ENCODE measurements at regions not wholly inside any gene's neighbourhood (a gene's known extent, or its start where the extent isn't known, plus 50 kb on each side); places are given as distances from the start of the nearest gene placed in this dataset.

- DNase-seq, result no peak
- H3K36me3 ChIP-seq, result no peaks in the 10 kb centered on the region
- no peak overlapping the region for H3K4me3 ChIP-seq
- H3K27me3 ChIP-seq, result no peaks in the 10 kb centered on the region
- no peaks in the 10 kb centered on the region for H3K4me1 ChIP-seq
- H3K27ac ChIP-seq, result no peak overlapping the region
- H3K9me3 ChIP-seq, result no peaks in the 10 kb centered on the region
- no peak for TF ChIP-seq CTCF (IDR thresholded peaks at IDR 0.05)
- no peak for TF ChIP-seq POLR2A (IDR thresholded peaks at IDR 0.05)
These were observed 1191.3 kb upstream of the TENM4 start for GRCh38 chr11:80632156-80632555.

GRCh38 chr11:80629466-80629865 is 1188.6 kb upstream of the TENM4 start:
- Histone ChIP-seq H3K9me3 (no peaks in the 10 kb centered on the region), H3K4me1 (no peaks in the 10 kb centered on the region), H3K36me3 (no peaks in the 10 kb centered on the region), H3K4me3 (no peak overlapping the region), H3K27me3 (no peaks in the 10 kb centered on the region), H3K27ac (no peak overlapping the region)
- DNase-seq, result no peak
- TF ChIP-seq POLR2A (IDR thresholded peaks at IDR 0.05) (no peak), CTCF (IDR thresholded peaks at IDR 0.05) (no peak)

- H3K27me3 ChIP-seq, result no peaks in the 10 kb centered on the region
- no peak for DNase-seq
- H3K36me3 ChIP-seq, result no peaks in the 10 kb centered on the region
- H3K4me3 ChIP-seq, result no peak overlapping the region
- H3K27ac ChIP-seq, result no peak overlapping the region
- H3K9me3 ChIP-seq, result no peaks in the 10 kb centered on the region
- TF ChIP-seq POLR2A (IDR thresholded peaks at IDR 0.05), result no peak
- no peak for TF ChIP-seq CTCF (IDR thresholded peaks at IDR 0.05)
- H3K4me1 ChIP-seq, result no peaks in the 10 kb centered on the region
These were observed 1186.5 kb upstream of the TENM4 start for GRCh38 chr11:80627364-80627763.

- no peaks in the 10 kb centered on the region for H3K9me3 ChIP-seq
- H3K36me3 ChIP-seq, result no peaks in the 10 kb centered on the region
- no peak overlapping the region for H3K27ac ChIP-seq
- TF ChIP-seq POLR2A (IDR thresholded peaks at IDR 0.05) (no peak), CTCF (IDR thresholded peaks at IDR 0.05) (no peak)
- no peaks in the 10 kb centered on the region for H3K4me1 ChIP-seq
- H3K4me3 ChIP-seq, result no peak overlapping the region
- H3K27me3 ChIP-seq, result no peaks in the 10 kb centered on the region
- no peak for DNase-seq
These were observed 1185.9 kb upstream of the TENM4 start for GRCh38 chr11:80626721-80627120.

- Histone ChIP-seq H3K4me1 (no peaks in the 10 kb centered on the region), H3K27ac (no peak overlapping the region), H3K36me3 (no peaks in the 10 kb centered on the region), H3K4me3 (no peak overlapping the region), H3K27me3 (no peaks in the 10 kb centered on the region), H3K9me3 (no peaks in the 10 kb centered on the region)
- no peak for TF ChIP-seq POLR2A (IDR thresholded peaks at IDR 0.05)
- no peak for TF ChIP-seq CTCF (IDR thresholded peaks at IDR 0.05)
- no peak for DNase-seq
These were observed 1184.7 kb upstream of the TENM4 start for GRCh38 chr11:80625563-80625962.

- TF ChIP-seq POLR2A (IDR thresholded peaks at IDR 0.05) (no peak), CTCF (IDR thresholded peaks at IDR 0.05) (no peak)
- H3K4me3 ChIP-seq, result no peak overlapping the region
- no peak for DNase-seq
- no peaks in the 10 kb centered on the region for H3K4me1 ChIP-seq
- H3K27ac ChIP-seq, result no peak overlapping the region
- no peaks in the 10 kb centered on the region for H3K27me3 ChIP-seq
- no peaks in the 10 kb centered on the region for H3K36me3 ChIP-seq
- H3K9me3 ChIP-seq, result no peaks in the 10 kb centered on the region
These were observed 1181.0 kb upstream of the TENM4 start for GRCh38 chr11:80621871-80622270.

All from Peyer's patch (tissue), 4 donors.